ENCODE measurements at regions not wholly inside any gene's neighbourhood (a gene's known extent, or its start where the extent isn't known, plus 50 kb on each side); places are given as distances from the start of the nearest gene placed in this dataset.

- Histone ChIP-seq H3K9me3 (ENCODE audit: severe bottlenecking) (peaks cover 4% of the 10 kb centered on the region), H3K36me3 (ENCODE audit: low read depth) (no peaks in the 10 kb centered on the region), H3K27ac (ENCODE audit: poor library complexity, severe bottlenecking) (no peak overlapping the region), H3K4me3 (ENCODE audit: severe bottlenecking) (no peak overlapping the region), H3K4me1 (ENCODE audit: insufficient read depth, poor library complexity, severe bottlenecking) (no peaks in the 10 kb centered on the region), H3K27me3 (ENCODE audit: insufficient read depth, poor library complexity, severe bottlenecking) (peaks cover 6% of the 10 kb centered on the region)
- DNase-seq (ENCODE audit: low spot score) (no peak), ATAC-seq (ENCODE audit: low read depth) (peak; percentile 69; the same call in 2 of the 3 replicates)
- TF ChIP-seq, protein P1, sequence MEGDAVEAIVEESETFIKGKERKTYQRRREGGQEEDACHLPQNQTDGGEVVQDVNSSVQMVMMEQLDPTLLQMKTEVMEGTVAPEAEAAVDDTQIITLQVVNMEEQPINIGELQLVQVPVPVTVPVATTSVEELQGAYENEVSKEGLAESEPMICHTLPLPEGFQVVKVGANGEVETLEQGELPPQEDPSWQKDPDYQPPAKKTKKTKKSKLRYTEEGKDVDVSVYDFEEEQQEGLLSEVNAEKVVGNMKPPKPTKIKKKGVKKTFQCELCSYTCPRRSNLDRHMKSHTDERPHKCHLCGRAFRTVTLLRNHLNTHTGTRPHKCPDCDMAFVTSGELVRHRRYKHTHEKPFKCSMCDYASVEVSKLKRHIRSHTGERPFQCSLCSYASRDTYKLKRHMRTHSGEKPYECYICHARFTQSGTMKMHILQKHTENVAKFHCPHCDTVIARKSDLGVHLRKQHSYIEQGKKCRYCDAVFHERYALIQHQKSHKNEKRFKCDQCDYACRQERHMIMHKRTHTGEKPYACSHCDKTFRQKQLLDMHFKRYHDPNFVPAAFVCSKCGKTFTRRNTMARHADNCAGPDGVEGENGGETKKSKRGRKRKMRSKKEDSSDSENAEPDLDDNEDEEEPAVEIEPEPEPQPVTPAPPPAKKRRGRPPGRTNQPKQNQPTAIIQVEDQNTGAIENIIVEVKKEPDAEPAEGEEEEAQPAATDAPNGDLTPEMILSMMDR (IDR thresholded peaks at IDR 0.05; ENCODE audit: poor library complexity, severe bottlenecking) = peak; percentile 82
These were observed 53.3 kb upstream of the PTPN5 start for GRCh38 chr11:18844753-18845367.

Measured in RWPE2 (cell line).